Liver (tissue), 3 donors: ENCODE measurements at regions not wholly inside any gene's neighbourhood (a gene's known extent, or its start where the extent isn't known, plus 50 kb on each side); places are given as distances from the start of the nearest gene placed in this dataset.

ENCODE experiments used
- ATF3 ChIP-seq: IDR thresholded peaks from 2 replicates; pipeline ENCODE4 v1.6.1; 2016; ENCODE audit warnings: antibody characterized with exemption
- FOXA1 ChIP-seq: IDR thresholded peaks from 2 replicates; pipeline ENCODE4 v1.6.1; 2016; ENCODE audit warnings: antibody characterized with exemption
- GABPA ChIP-seq, 2 donors: IDR thresholded peaks in 1 of 2; conservative IDR thresholded peaks in 1 of 2; 2 replicates each; pipeline ENCODE4 v1.6.1; 2016; ENCODE audit warnings: antibody characterized with exemption in 2 of 2, mild to moderate bottlenecking in 1 of 2, moderate library complexity in 1 of 2
- HNF4A ChIP-seq, 2 donors: conservative IDR thresholded peaks; 2 replicates each; pipeline ENCODE4 v1.6.1; 2016; ENCODE audit warnings: antibody characterized with exemption in 2 of 2, mild to moderate bottlenecking in 2 of 2
- JUND ChIP-seq, 2 donors: IDR thresholded peaks; 2 replicates each; pipeline ENCODE4 v1.6.1; 2016; ENCODE audit warnings: antibody characterized with exemption in 2 of 2
- RAD21 ChIP-seq, 2 donors: IDR thresholded peaks; 2 replicates each; pipeline ENCODE4 v1.6.1; 2016; ENCODE audit warnings: antibody characterized with exemption in 2 of 2, mild to moderate bottlenecking in 2 of 2
- RXRA ChIP-seq, 2 donors: IDR thresholded peaks; 2 replicates each; pipeline ENCODE4 v1.6.1; 2017 to 2018; ENCODE audit warnings: antibody characterized with exemption in 2 of 2, mild to moderate bottlenecking in 1 of 2
- SP1 ChIP-seq: IDR thresholded peaks from 2 replicates; pipeline ENCODE4 v1.6.1; 2018; ENCODE audit warnings: antibody characterized with exemption, mild to moderate bottlenecking
- TAF1 ChIP-seq: conservative IDR thresholded peaks from 2 replicates; pipeline ENCODE4 v1.6.1; 2016; ENCODE audit warnings: antibody characterized with exemption, mild to moderate bottlenecking
- YY1 ChIP-seq: IDR thresholded peaks from 2 replicates; pipeline ENCODE4 v1.6.1; 2016; ENCODE audit warnings: antibody characterized with exemption, mild to moderate bottlenecking
- TF ChIP-seq, protein P1 (sequence below): fragments of 150-350 bp; IDR thresholded peaks from 2 replicates; pipeline ENCODE4 v1.5.1; 2017; ENCODE audit warnings: improper control_type of control experiment, low read depth, low read length; ENCODE audit not compliant: missing input control
- TF ChIP-seq, protein P2 (sequence below): IDR thresholded peaks from 2 replicates; pipeline ENCODE4 v1.6.1; 2016; ENCODE audit warnings: antibody characterized with exemption
- TF ChIP-seq, protein P3 (sequence below): IDR thresholded peaks from 2 replicates; pipeline ENCODE4 v1.6.1; 2016; ENCODE audit warnings: antibody characterized with exemption
- donor health status: healthy.
- donor health status: healthy.

GRCh38 chr3:167095976-167096375 lies 284.1 kb downstream of the ZBBX start:
- TF ChIP-seq, protein P1, sequence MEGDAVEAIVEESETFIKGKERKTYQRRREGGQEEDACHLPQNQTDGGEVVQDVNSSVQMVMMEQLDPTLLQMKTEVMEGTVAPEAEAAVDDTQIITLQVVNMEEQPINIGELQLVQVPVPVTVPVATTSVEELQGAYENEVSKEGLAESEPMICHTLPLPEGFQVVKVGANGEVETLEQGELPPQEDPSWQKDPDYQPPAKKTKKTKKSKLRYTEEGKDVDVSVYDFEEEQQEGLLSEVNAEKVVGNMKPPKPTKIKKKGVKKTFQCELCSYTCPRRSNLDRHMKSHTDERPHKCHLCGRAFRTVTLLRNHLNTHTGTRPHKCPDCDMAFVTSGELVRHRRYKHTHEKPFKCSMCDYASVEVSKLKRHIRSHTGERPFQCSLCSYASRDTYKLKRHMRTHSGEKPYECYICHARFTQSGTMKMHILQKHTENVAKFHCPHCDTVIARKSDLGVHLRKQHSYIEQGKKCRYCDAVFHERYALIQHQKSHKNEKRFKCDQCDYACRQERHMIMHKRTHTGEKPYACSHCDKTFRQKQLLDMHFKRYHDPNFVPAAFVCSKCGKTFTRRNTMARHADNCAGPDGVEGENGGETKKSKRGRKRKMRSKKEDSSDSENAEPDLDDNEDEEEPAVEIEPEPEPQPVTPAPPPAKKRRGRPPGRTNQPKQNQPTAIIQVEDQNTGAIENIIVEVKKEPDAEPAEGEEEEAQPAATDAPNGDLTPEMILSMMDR, result no peak
- TF ChIP-seq, protein P2, sequence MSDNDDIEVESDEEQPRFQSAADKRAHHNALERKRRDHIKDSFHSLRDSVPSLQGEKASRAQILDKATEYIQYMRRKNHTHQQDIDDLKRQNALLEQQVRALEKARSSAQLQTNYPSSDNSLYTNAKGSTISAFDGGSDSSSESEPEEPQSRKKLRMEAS, result no peak
- TF ChIP-seq RXRA (IDR thresholded peaks at IDR 0.05) (no peak), TAF1 (no peak), GABPA (IDR thresholded peaks at IDR 0.05 in 1 of 2, conservative IDR thresholded peaks at IDR 0.05 in 1 of 2) (no peak), SP1 (no peak), ATF3 (no peak), HNF4A (conservative IDR thresholded peaks at IDR 0.05) (no peak), YY1 (no peak), RAD21 (IDR thresholded peaks at IDR 0.05) (no peak), JUND (IDR thresholded peaks at IDR 0.05) (no peak), FOXA1 (no peak)
- TF ChIP-seq, protein P3, sequence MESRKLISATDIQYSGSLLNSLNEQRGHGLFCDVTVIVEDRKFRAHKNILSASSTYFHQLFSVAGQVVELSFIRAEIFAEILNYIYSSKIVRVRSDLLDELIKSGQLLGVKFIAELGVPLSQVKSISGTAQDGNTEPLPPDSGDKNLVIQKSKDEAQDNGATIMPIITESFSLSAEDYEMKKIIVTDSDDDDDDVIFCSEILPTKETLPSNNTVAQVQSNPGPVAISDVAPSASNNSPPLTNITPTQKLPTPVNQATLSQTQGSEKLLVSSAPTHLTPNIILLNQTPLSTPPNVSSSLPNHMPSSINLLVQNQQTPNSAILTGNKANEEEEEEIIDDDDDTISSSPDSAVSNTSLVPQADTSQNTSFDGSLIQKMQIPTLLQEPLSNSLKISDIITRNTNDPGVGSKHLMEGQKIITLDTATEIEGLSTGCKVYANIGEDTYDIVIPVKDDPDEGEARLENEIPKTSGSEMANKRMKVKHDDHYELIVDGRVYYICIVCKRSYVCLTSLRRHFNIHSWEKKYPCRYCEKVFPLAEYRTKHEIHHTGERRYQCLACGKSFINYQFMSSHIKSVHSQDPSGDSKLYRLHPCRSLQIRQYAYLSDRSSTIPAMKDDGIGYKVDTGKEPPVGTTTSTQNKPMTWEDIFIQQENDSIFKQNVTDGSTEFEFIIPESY, result no peak
